PC-3 (cell line): ENCODE measurements at regions not wholly inside any gene's neighbourhood (a gene's known extent, or its start where the extent isn't known, plus 50 kb on each side); places are given as distances from the start of the nearest gene placed in this dataset.

ENCODE experiments used
- ATAC-seq: fragments of 200-7000 bp; cut with Tn5 transposase; 2 replicates; pipeline ENCODE4 v1.9.1; 2020; ENCODE audit warnings: mild to moderate bottlenecking, moderate library complexity
- BruUV-seq: library from RNA; stranded (reverse); fragments of 400-500 nt; replicated peaks from 2 replicates; lab custom pipeline; 2021; lab: Mats Ljungman, UMichigan
- CTCF ChIA-PET: fragments of 300-600 bp; sonication (Branson Sonifier 250); formaldehyde crosslinking; loops from one replicate; lab custom pipeline; 2022; ENCODE audit warnings: antibody characterized with exemption; lab: Charles Lee
- POLR2A ChIA-PET: fragments of 300-600 bp; sonication (Branson Sonifier 250); formaldehyde crosslinking; loops from one replicate; lab custom pipeline; 2022; ENCODE audit warnings: antibody characterized with exemption; ENCODE audit not compliant: unreplicated experiment; lab: Charles Lee
- DNase-seq: peaks from one replicate; pipeline ENCODE4 v3.0.0-alpha.2; 2015
- H2AFZ ChIP-seq: fragments of 300-600 bp; sonication (generic); 2 replicates; pipeline ENCODE4 v1.6.0; 2016; ENCODE audit warnings: antibody characterized with exemption, low read length
- H3F3A ChIP-seq: fragments of 300-600 bp; sonication (generic); one replicate; pipeline ENCODE4 v1.6.0; 2017; ENCODE audit warnings: antibody characterized with exemption, low read length, control low read depth, mild to moderate bottlenecking; ENCODE audit not compliant: unreplicated experiment
- H3K27ac ChIP-seq: fragments of 300-600 bp; sonication (generic); 2 replicates; pipeline ENCODE4 v1.5.1; 2016; ENCODE audit warnings: mild to moderate bottlenecking, low read length
- H3K27me3 ChIP-seq: fragments of 300-600 bp; sonication (generic); 2 replicates; pipeline ENCODE4 v1.6.1; 2016; ENCODE audit warnings: low read length, mixed read lengths
- H3K36me3 ChIP-seq: fragments of 300-600 bp; sonication (generic); 2 replicates; pipeline ENCODE4 v1.6.1; 2016; ENCODE audit warnings: low read depth, mixed run types, low read length, mixed read lengths
- H3K4me1 ChIP-seq: fragments of 300-600 bp; sonication (generic); 2 replicates; pipeline ENCODE4 v1.5.1; 2016; ENCODE audit warnings: low read length; ENCODE audit not compliant: insufficient read depth
- H3K4me2 ChIP-seq: fragments of 300-600 bp; sonication (generic); 2 replicates; pipeline ENCODE4 v1.6.0; 2016; ENCODE audit warnings: low read length
- H3K4me3 ChIP-seq: fragments of 300-600 bp; sonication (generic); 2 replicates; pipeline ENCODE4 v1.5.1; 2016; ENCODE audit warnings: mild to moderate bottlenecking, low read length, mixed read lengths
- H3K79me2 ChIP-seq: fragments of 300-600 bp; sonication (generic); 2 replicates; pipeline ENCODE4 v1.6.1; 2017; ENCODE audit warnings: low read length, mixed read lengths
- H3K9ac ChIP-seq: fragments of 300-600 bp; sonication (generic); 2 replicates; pipeline ENCODE4 v1.6.0; 2016; ENCODE audit warnings: mild to moderate bottlenecking, low read length
- H3K9me2 ChIP-seq: fragments of 300-600 bp; sonication (generic); replicated peaks from 2 replicates; pipeline ENCODE4 v1.6.1; 2016; ENCODE audit warnings: mixed run types, low read length, mixed read lengths
- H3K9me3 ChIP-seq: fragments of 300-600 bp; sonication (generic); 2 replicates; pipeline ENCODE4 v1.6.1; 2016; ENCODE audit warnings: low read length, mixed read lengths
- H4K20me1 ChIP-seq: fragments of 300-600 bp; sonication (generic); 2 replicates; pipeline ENCODE4 v1.6.1; 2016; ENCODE audit warnings: low read length, mixed read lengths
- CTCF ChIP-seq: fragments of 300-600 bp; sonication (generic); conservative IDR thresholded peaks from 2 replicates; pipeline ENCODE4 v1.5.1; 2017; ENCODE audit warnings: antibody characterized with exemption, low read depth, mild to moderate bottlenecking, low read length
- EZH2 ChIP-seq: fragments of 300-600 bp; sonication (generic); IDR thresholded peaks from one replicate; pipeline ENCODE4 v1.6.1; 2017; ENCODE audit warnings: antibody characterized with exemption, mild to moderate bottlenecking, low read length; ENCODE audit not compliant: unreplicated experiment
- EZH2phosphoT487 ChIP-seq: fragments of 300-600 bp; sonication (generic); IDR thresholded peaks from 2 replicates; pipeline ENCODE4 v1.6.1; 2018; ENCODE audit warnings: mild to moderate bottlenecking, antibody characterized with exemption, low read length, borderline replicate concordance
- intact Hi-C: fragments of 100-400 bp; cut with micrococcal nuclease; formaldehyde crosslinking; loops from 2 replicates; pipeline ENCODE4 v1.9.0; 2023

- no peak overlapping the region for H3K4me2 ChIP-seq
- ATAC-seq = no peak
These were observed 252.0 kb downstream of the SOX4 start for GRCh38 chr6:21845439-21846140.

DNA sequence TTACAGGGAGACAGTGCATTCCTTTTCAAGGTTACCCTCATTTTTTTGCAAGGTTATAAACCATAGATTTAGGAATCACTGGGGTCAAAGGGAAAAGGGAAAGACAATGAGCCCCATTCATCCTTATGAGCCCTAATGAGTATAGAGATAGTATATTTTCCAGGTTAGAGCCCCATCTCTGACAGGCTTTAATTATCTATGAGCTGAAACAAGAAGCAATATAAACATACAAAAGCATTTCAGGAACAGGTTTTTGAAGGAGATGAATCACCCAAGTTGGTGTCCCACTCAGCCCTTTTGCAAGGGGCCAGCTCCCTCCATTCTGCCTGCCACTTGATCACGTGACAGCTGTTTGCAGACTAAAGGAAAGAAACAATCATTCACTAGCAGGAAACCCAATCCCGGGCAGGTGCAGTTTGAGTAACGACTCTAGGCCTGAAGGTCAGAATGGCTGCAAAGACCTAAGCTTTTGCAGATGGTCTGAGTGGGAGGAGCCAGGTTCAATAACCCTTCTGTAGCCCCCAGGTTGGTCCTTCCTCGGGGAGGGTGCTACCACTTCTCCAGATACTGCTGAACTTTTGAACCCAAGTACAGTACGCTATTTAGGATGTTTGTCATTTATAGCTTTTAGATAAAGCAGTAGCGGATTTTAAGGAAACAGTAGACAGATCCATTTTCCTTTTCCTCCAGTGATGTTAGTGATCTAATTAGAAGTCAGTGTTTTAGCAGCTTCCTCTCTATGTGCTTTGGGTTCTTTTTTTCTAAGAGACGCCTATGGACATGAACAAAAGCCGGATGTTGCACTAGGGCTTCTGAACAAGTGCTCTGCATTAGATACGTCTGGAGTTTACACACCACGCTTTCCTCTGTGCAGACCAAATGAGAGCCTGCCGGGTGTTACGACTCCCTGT, 253.2 kb downstream of the SOX4 start:
- Histone ChIP-seq H3K9ac (no peak overlapping the region), H3K79me2 (no peaks in the 10 kb centered on the region), H3K27me3 (no peaks in the 10 kb centered on the region), H4K20me1 (no peaks in the 10 kb centered on the region), H3K9me2 (no peaks in the 10 kb centered on the region), H3F3A (no peaks in the 10 kb centered on the region), H3K27ac (no peak overlapping the region), H3K36me3 (no peaks in the 10 kb centered on the region), H3K4me3 (no peak overlapping the region), H3K9me3 (no peaks in the 10 kb centered on the region), H2AFZ (no peak overlapping the region), H3K4me1 (no peaks in the 10 kb centered on the region), H3K4me2 (no peak overlapping the region)
- ChIA-PET CTCF (no interaction called here), POLR2A (no interaction called here)
- intact Hi-C loops = no loop called here
- TF ChIP-seq EZH2phosphoT487 (no peak), EZH2 (no peak), CTCF (no peak)
- DNase-seq = peak; percentile 19
- no peak for ATAC-seq
- no TSS peak for BruUV-seq

More at GRCh38 chr6:21845439-21846140, 252.0 kb downstream of the SOX4 start:
- ChIA-PET POLR2A (no interaction called here), CTCF (no interaction called here)
- Histone ChIP-seq H3K27me3 (no peaks in the 10 kb centered on the region), H3K4me1 (peaks cover 2% of the 10 kb centered on the region), H3K79me2 (no peaks in the 10 kb centered on the region), H3K36me3 (no peaks in the 10 kb centered on the region), H3K9me3 (no peaks in the 10 kb centered on the region), H4K20me1 (no peaks in the 10 kb centered on the region), H3K9me2 (no peaks in the 10 kb centered on the region), H3K9ac (no peak overlapping the region), H3K4me3 (no peak overlapping the region), H2AFZ (no peak overlapping the region), H3F3A (no peaks in the 10 kb centered on the region), H3K27ac (no peak overlapping the region)
- TF ChIP-seq CTCF (no peak), EZH2 (no peak), EZH2phosphoT487 (no peak)
- BruUV-seq = no TSS peak
- DNase-seq = no peak
- intact Hi-C loops = no loop called here
